HEK293T (cell line): ENCODE measurements at regions not wholly inside any gene's neighbourhood (a gene's known extent, or its start where the extent isn't known, plus 50 kb on each side); places are given as distances from the start of the nearest gene placed in this dataset.

Source experiments
- CTCF ChIA-PET: fragments of 350-600 bp; formaldehyde crosslinking; extraction: SDS; loops from one replicate; lab custom pipeline; 2021; ENCODE audit warnings: antibody characterized with exemption, inconsistent platforms; lab: Yijun Ruan, JAX
- POLR2A ChIA-PET: fragments of 350-600 bp; formaldehyde crosslinking; extraction: SDS; loops from one replicate; lab custom pipeline; 2020; ENCODE audit warnings: antibody characterized with exemption, inconsistent platforms; lab: Yijun Ruan, JAX
- DNase-seq: peaks from one replicate; pipeline ENCODE4 v3.0.0; 2012; ENCODE audit warnings: mixed read lengths; ENCODE audit errors: extremely low spot score
- ARNT ChIP-seq: fragments of 450-650 bp; IDR thresholded peaks from 2 replicates; pipeline ENCODE4 v1.6.1; 2017; ENCODE audit warnings: mild to moderate bottlenecking
- BHLHE40 ChIP-seq: fragments of 450-650 bp; IDR thresholded peaks from 2 replicates; pipeline ENCODE4 v1.6.1; 2016; ENCODE audit warnings: mild to moderate bottlenecking, moderate library complexity, borderline replicate concordance
- CTBP1 ChIP-seq: fragments of 450-650 bp; IDR thresholded peaks from 2 replicates; pipeline ENCODE4 v1.6.1; 2016; ENCODE audit warnings: borderline replicate concordance
- ELF4 ChIP-seq: fragments of 450-650 bp; IDR thresholded peaks from 2 replicates; pipeline ENCODE4 v1.6.1; 2017; ENCODE audit warnings: antibody characterized with exemption
- FOXA1 ChIP-seq: fragments of 450-650 bp; IDR thresholded peaks from 2 replicates; pipeline ENCODE4 v1.6.1; 2016; ENCODE audit warnings: mild to moderate bottlenecking
- FOXK2 ChIP-seq: fragments of 450-650 bp; IDR thresholded peaks from 2 replicates; pipeline ENCODE4 v1.6.1; 2016; ENCODE audit warnings: mild to moderate bottlenecking
- FOXM1 ChIP-seq: fragments of 450-650 bp; IDR thresholded peaks from 2 replicates; pipeline ENCODE4 v1.6.1; 2017; ENCODE audit warnings: mild to moderate bottlenecking, borderline replicate concordance
- HDGF ChIP-seq: fragments of 450-650 bp; IDR thresholded peaks from 2 replicates; pipeline ENCODE4 v1.6.1; 2017; ENCODE audit warnings: antibody characterized with exemption, borderline replicate concordance
- L3MBTL2 ChIP-seq: fragments of 450-650 bp; conservative IDR thresholded peaks from 2 replicates; pipeline ENCODE4 v1.6.1; 2016; ENCODE audit warnings: mild to moderate bottlenecking
- LEF1 ChIP-seq: fragments of 450-650 bp; IDR thresholded peaks from 2 replicates; pipeline ENCODE4 v1.6.1; 2017; ENCODE audit warnings: mild to moderate bottlenecking, borderline replicate concordance
- NFRKB ChIP-seq: fragments of 450-650 bp; IDR thresholded peaks from 2 replicates; pipeline ENCODE4 v1.6.1; 2016; ENCODE audit warnings: mild to moderate bottlenecking, moderate library complexity
- PKNOX1 ChIP-seq: fragments of 450-650 bp; IDR thresholded peaks from 2 replicates; pipeline ENCODE4 v1.6.1; 2016
- SP1 ChIP-seq: fragments of 450-650 bp; IDR thresholded peaks from 2 replicates; pipeline ENCODE4 v1.6.1; 2017
- SUZ12 ChIP-seq: fragments of 450-650 bp; IDR thresholded peaks from 2 replicates; pipeline ENCODE4 v1.6.1; 2016; ENCODE audit warnings: mild to moderate bottlenecking
- TARDBP ChIP-seq: fragments of 450-650 bp; IDR thresholded peaks from 2 replicates; pipeline ENCODE4 v1.6.1; 2016
- ZNF384 ChIP-seq: fragments of 450-650 bp; IDR thresholded peaks from 2 replicates; pipeline ENCODE4 v1.6.1; 2016

- TF ChIP-seq CTBP1 (no peak), SUZ12 (no peak), HDGF (no peak), L3MBTL2 (no peak), FOXM1 (no peak), ELF4 (no peak)
- no peak for DNase-seq
- CTCF ChIA-PET: no interaction called here
- POLR2A ChIA-PET: no interaction called here
Observed at GRCh38 chr10:64454962-64455361, 933.8 kb downstream of the REEP3 start.

GRCh38 chr10:64458306-64458705, 937.1 kb downstream of the REEP3 start:
- ChIA-PET CTCF (no interaction called here), POLR2A (no interaction called here)
- no peak for DNase-seq
- TF ChIP-seq NFRKB (no peak), FOXM1 (no peak), FOXA1 (no peak), FOXK2 (no peak), ARNT (no peak), ZNF384 (no peak), SUZ12 (no peak), LEF1 (no peak), PKNOX1 (no peak), BHLHE40 (no peak), HDGF (no peak), CTBP1 (no peak), ELF4 (no peak), L3MBTL2 (no peak)

- TF ChIP-seq TARDBP: no peak
- TF ChIP-seq PKNOX1: no peak
- TF ChIP-seq ELF4: no peak
- TF ChIP-seq FOXK2: no peak
- no peak for TF ChIP-seq SUZ12
- no peak for TF ChIP-seq LEF1
- no peak for TF ChIP-seq NFRKB
- no peak for TF ChIP-seq HDGF
- no peak for TF ChIP-seq ZNF384
- TF ChIP-seq L3MBTL2: no peak
- no peak for TF ChIP-seq ARNT
- no peak for TF ChIP-seq FOXA1
- TF ChIP-seq FOXM1: no peak
- TF ChIP-seq SP1: no peak
- no peak for TF ChIP-seq BHLHE40
- no peak for TF ChIP-seq CTBP1
- ChIA-PET POLR2A (no interaction called here), CTCF (no interaction called here)
- no peak for DNase-seq
Observed at GRCh38 chr10:64463406-64463805, 942.2 kb downstream of the REEP3 start.

GRCh38 chr10:64465653-64466052, 944.5 kb downstream of the REEP3 start:
- no peak for DNase-seq
- POLR2A ChIA-PET: no interaction called here
- TF ChIP-seq FOXM1 (no peak), ZNF384 (no peak), SUZ12 (no peak), ELF4 (no peak), CTBP1 (no peak), NFRKB (no peak), SP1 (no peak), FOXA1 (no peak), FOXK2 (no peak), L3MBTL2 (no peak), LEF1 (no peak), ARNT (no peak), BHLHE40 (no peak), PKNOX1 (no peak), HDGF (no peak)
- CTCF ChIA-PET: no interaction called here

- TF ChIP-seq NFRKB: no peak
- TF ChIP-seq HDGF: no peak
- TF ChIP-seq FOXM1: no peak
- TF ChIP-seq SP1: no peak
- no peak for TF ChIP-seq ZNF384
- no peak for TF ChIP-seq LEF1
- no peak for TF ChIP-seq CTBP1
- no peak for TF ChIP-seq ARNT
- no peak for DNase-seq
- ChIA-PET CTCF (no interaction called here), POLR2A (no interaction called here)
Observed at GRCh38 chr10:64468219-64468618, 947.0 kb downstream of the REEP3 start.

GRCh38 chr10:64476506-64476905, 955.3 kb downstream of the REEP3 start:
- POLR2A ChIA-PET: no interaction called here
- DNase-seq: no peak
- TF ChIP-seq L3MBTL2: no peak
- no peak for TF ChIP-seq HDGF
- TF ChIP-seq NFRKB: no peak
- no peak for TF ChIP-seq SP1
- no peak for TF ChIP-seq CTBP1
- TF ChIP-seq ELF4: no peak
- no peak for TF ChIP-seq LEF1
- TF ChIP-seq BHLHE40: no peak
- no peak for TF ChIP-seq FOXK2
- TF ChIP-seq FOXM1: no peak
- no peak for TF ChIP-seq FOXA1
- no peak for TF ChIP-seq PKNOX1
- no peak for TF ChIP-seq ZNF384
- TF ChIP-seq TARDBP: no peak
- no peak for TF ChIP-seq SUZ12
- no peak for TF ChIP-seq ARNT
- CTCF ChIA-PET: no interaction called here
